Aorta (tissue), 5 donors: ENCODE measurements at regions not wholly inside any gene's neighbourhood (a gene's known extent, or its start where the extent isn't known, plus 50 kb on each side); places are given as distances from the start of the nearest gene placed in this dataset.
"Not testable (repeated sequence)": the region's sequence is repeated elsewhere in the genome, so short reads cannot be mapped to it uniquely, and the experiment has no call there.

Experiments
- ATAC-seq: fragments of 200-7000 bp; cut with Tn5 transposase; one replicate; pipeline ENCODE4 v1.9.1; 2022; ENCODE audit warnings: moderate library complexity; ENCODE audit not compliant: low FRiP score
- DNase-seq, 2 donors: peaks; one replicate each; pipeline ENCODE4 v3.0.0-alpha.2; 2020
- H3K27ac ChIP-seq, 2 donors: one replicate each; pipeline ENCODE4 v1.5.1; 2013; ENCODE audit warnings: low read length in 2 of 2, mild to moderate bottlenecking in 2 of 2, moderate library complexity in 2 of 2, control low read depth in 1 of 2, inconsistent platforms in 1 of 2, low read depth in 1 of 2
- H3K27me3 ChIP-seq, 2 donors: one replicate each; pipeline ENCODE4 v1.6.1; 2013; ENCODE audit warnings: control low read depth in 1 of 2, low read length in 1 of 2, mild to moderate bottlenecking in 1 of 2, moderate library complexity in 1 of 2; ENCODE audit not compliant: insufficient read depth in 2 of 2, control insufficient read depth in 1 of 2
- H3K36me3 ChIP-seq, 2 donors: one replicate each; pipeline ENCODE4 v1.6.1; 2013; ENCODE audit warnings: control low read depth in 1 of 2, low read length in 1 of 2, mild to moderate bottlenecking in 1 of 2; ENCODE audit not compliant: insufficient read depth in 2 of 2, control insufficient read depth in 1 of 2
- H3K4me1 ChIP-seq, 2 donors: one replicate each; pipeline ENCODE4 v1.6.1; 2013; ENCODE audit warnings: low read length in 2 of 2, control low read depth in 1 of 2, mild to moderate bottlenecking in 1 of 2, moderate library complexity in 1 of 2; ENCODE audit not compliant: insufficient read depth in 2 of 2, control insufficient read depth in 1 of 2
- H3K4me3 ChIP-seq, 2 donors: one replicate each; pipeline ENCODE4 v1.5.1; 2013; ENCODE audit warnings: low read length in 2 of 2, control low read depth in 1 of 2, mild to moderate bottlenecking in 1 of 2
- H3K9me3 ChIP-seq: one replicate; pipeline ENCODE4 v1.6.1; 2013; ENCODE audit warnings: mild to moderate bottlenecking, low read length; ENCODE audit not compliant: control insufficient read depth
- WGBS, 2 donors: extraction: QIAGEN DNeasy Blood & Tissue Kit; methylation state at CpG; one replicate each; pipeline ENCODE4 v1.1.7; 2013; 5-methylcytosine and 5-hydroxymethylcytosine counted together
- intact Hi-C, 2 donors: fragments of 100-400 bp; cut with DNase I; formaldehyde crosslinking; loops; one replicate each; pipeline versions ENCODE4 v1.14.2 to v1.15.0; 2022
- donor health status: healthy with polysubstance abuse.
- donor health status: Bipolar disorder and iron deficiency.
- donor health status: DM: no; HTN: no; CAD: no.
- donor health status: DM: no; HTN: no; CAD: no.
- donor health status: DM: yes; HTN: yes; CAD: no.

DNA sequence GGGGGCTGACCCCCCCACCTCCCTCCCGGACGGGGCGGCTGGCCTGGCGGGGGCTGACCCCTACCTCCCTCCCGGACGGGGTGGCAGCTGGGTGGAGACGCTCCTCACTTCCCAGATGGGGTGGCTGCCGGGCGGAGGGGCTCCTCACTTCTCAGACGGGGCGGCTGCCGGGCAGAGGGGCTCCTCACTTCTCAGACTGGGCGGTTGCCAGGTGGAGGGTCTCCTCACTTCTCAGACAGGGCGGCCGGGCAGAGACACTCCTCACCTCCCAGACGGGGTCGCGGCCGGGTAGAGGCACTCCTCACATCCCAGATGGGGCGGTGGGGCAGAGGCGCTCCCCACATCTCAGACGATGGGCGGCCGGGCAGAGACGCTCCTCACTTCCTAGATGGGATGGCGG is 435.1 kb downstream of the RPS24 start:
- ATAC-seq, H3K9me3 ChIP-seq, H3K4me3 ChIP-seq, H3K27ac ChIP-seq, H3K36me3 ChIP-seq, H3K27me3 ChIP-seq, intact Hi-C loops, H3K4me1 ChIP-seq: not testable (repeated sequence)
- DNase-seq = peak in 1 of 2 donors; percentile 12
- 95 to 99% methylated on average over 14 to 26 of the region's 26 CpGs for WGBS, 2 donors

GRCh38 chr10:78470267-78471103 is 436.8 kb downstream of the RPS24 start:
- H3K27ac ChIP-seq = no peak overlapping the region
- H3K36me3 ChIP-seq = no peaks in the 10 kb centered on the region
- H3K4me1 ChIP-seq = no peaks in the 10 kb centered on the region
- ATAC-seq (no peak), DNase-seq (no peak)
- H3K4me3 ChIP-seq = no peak overlapping the region
- 75 to 87% methylated on average over 7 of the region's 7 CpGs for WGBS, 2 donors
- no peaks in the 10 kb centered on the region for H3K9me3 ChIP-seq
- H3K27me3 ChIP-seq = no peaks in the 10 kb centered on the region
- intact Hi-C loops = no loop called here

DNA sequence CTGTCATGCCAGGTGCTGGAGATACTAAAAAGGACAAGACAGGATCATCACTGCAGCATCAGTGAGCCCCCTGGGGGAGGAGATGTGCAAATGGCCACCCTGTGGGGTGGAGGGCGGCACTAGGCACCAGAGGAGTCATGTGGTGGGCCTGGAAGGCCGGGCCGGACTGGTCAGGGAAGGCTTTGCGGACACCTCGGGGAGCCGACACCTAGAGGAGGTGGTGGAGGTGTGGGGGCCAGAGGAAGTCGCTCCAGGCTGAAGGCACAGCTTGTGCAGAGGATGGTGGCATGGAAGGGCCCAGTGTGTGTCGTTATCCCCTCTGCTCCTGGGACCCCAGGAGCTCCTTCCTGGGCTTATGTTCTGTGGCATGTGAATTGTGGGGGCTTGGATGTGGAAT is 437.7 kb downstream of the RPS24 start:
- Histone ChIP-seq H3K9me3 (no peaks in the 10 kb centered on the region), H3K27ac (no peak overlapping the region), H3K4me1 (no peaks in the 10 kb centered on the region), H3K4me3 (no peak overlapping the region), H3K36me3 (no peaks in the 10 kb centered on the region), H3K27me3 (no peaks in the 10 kb centered on the region)
- 89 to 99% methylated on average over 8 of the region's 8 CpGs for WGBS, 2 donors
- intact Hi-C loops = no loop called here
- peak; percentile 26 for ATAC-seq
- peak in 1 of 2 donors; percentile 68 for DNase-seq

GRCh38 chr10:78471723-78472550 is 438.3 kb downstream of the RPS24 start:
- intact Hi-C loops = no loop called here
- ATAC-seq (no peak), DNase-seq (peak in 1 of 2 donors; percentile 66)
- Histone ChIP-seq H3K4me1 (no peaks in the 10 kb centered on the region), H3K9me3 (no peaks in the 10 kb centered on the region), H3K27me3 (no peaks in the 10 kb centered on the region), H3K36me3 (no peaks in the 10 kb centered on the region), H3K4me3 (no peak overlapping the region), H3K27ac (no peak overlapping the region)
- WGBS, 2 donors = 91 to 95% methylated on average over 11 of the region's 11 CpGs

GRCh38 chr10:78472551-78472890 is 438.9 kb downstream of the RPS24 start:
- 87 to 88% methylated on average over 7 of the region's 7 CpGs for WGBS, 2 donors
- intact Hi-C loops = no loop called here
- no peaks in the 10 kb centered on the region for H3K27me3 ChIP-seq
- no peaks in the 10 kb centered on the region for H3K36me3 ChIP-seq
- ATAC-seq = no peak
- no peak overlapping the region for H3K4me3 ChIP-seq
- H3K4me1 ChIP-seq = no peaks in the 10 kb centered on the region
- no peak for DNase-seq
- no peaks in the 10 kb centered on the region for H3K9me3 ChIP-seq
- no peak overlapping the region for H3K27ac ChIP-seq

DNA sequence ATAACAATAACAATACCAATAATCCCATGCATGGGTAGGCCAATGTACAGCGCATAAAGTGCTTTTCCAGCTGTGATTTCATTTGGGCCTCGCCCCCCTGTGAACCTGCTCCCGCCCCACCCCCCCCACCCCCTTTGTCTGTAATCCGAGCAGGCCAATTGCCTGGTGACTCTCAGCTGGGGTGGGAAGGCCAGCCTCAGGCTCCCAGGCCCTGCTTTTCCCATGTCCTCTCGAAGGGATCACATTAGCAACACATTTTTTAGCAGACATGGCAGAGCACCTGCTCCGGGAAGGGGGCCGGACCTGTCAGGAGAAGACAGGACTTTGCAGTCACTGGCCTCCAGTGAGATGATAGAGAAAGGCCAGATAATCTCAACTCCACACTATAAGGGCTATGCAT is 439.3 kb downstream of the RPS24 start:
- Histone ChIP-seq H3K4me1 (no peaks in the 10 kb centered on the region), H3K27ac (no peak overlapping the region), H3K27me3 (no peaks in the 10 kb centered on the region), H3K36me3 (no peaks in the 10 kb centered on the region), H3K4me3 (no peak overlapping the region), H3K9me3 (no peaks in the 10 kb centered on the region)
- DNase-seq (no peak), ATAC-seq (no peak)
- intact Hi-C loops = no loop called here
- 88 to 93% methylated on average over 7 of the region's 7 CpGs for WGBS, 2 donors

GRCh38 chr10:78474743-78475142 is 441.1 kb downstream of the RPS24 start:
- intact Hi-C loops = no loop called here
- no peak overlapping the region for H3K4me3 ChIP-seq
- H3K27ac ChIP-seq = no peak overlapping the region
- DNase-seq = no peak
- 92 to 95% methylated on average over 3 of the region's 3 CpGs for WGBS, 2 donors
- H3K9me3 ChIP-seq = no peaks in the 10 kb centered on the region
- ATAC-seq = no peak
- no peaks in the 10 kb centered on the region for H3K4me1 ChIP-seq
- H3K36me3 ChIP-seq = no peaks in the 10 kb centered on the region
- no peaks in the 10 kb centered on the region for H3K27me3 ChIP-seq

DNA sequence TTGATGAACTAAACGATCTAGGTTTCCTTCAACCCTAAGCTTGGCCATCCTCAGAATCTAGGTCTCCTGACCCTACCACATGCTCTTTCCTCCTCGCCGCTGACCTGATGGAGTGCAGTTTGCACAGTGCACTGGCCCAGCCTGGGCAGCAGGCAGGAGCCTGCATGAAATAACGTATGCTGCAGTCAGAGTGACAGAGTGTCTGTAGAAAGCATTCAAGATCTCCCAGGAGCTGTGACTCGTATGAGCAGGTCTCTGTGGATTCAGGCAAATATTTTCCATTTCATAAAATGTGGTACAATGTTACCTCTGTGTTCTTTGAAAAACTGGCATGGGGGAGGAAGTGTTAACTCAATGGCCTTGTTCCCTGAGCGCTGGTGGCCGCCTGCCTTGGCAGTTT is 441.8 kb downstream of the RPS24 start:
- H3K4me3 ChIP-seq = no peak overlapping the region
- intact Hi-C loops = no loop called here
- no peak for ATAC-seq
- no peaks in the 10 kb centered on the region for H3K27me3 ChIP-seq
- no peak for DNase-seq
- no peaks in the 10 kb centered on the region for H3K36me3 ChIP-seq
- no peaks in the 10 kb centered on the region for H3K4me1 ChIP-seq
- no peaks in the 10 kb centered on the region for H3K9me3 ChIP-seq
- 85 to 87% methylated on average over 7 of the region's 7 CpGs for WGBS, 2 donors
- no peak overlapping the region for H3K27ac ChIP-seq

- Histone ChIP-seq H3K27me3 (no peaks in the 10 kb centered on the region), H3K9me3 (no peaks in the 10 kb centered on the region), H3K4me1 (no peaks in the 10 kb centered on the region), H3K36me3 (no peaks in the 10 kb centered on the region), H3K27ac (no peak overlapping the region), H3K4me3 (no peak overlapping the region)
- no peak for ATAC-seq
- WGBS, 2 donors = 89 to 93% methylated on average over 8 of the region's 8 CpGs
- DNase-seq = no peak
- intact Hi-C loops = no loop called here
Measured at GRCh38 chr10:78476156-78476555, 442.5 kb downstream of the RPS24 start.
